Liver (tissue), 8 donors: ENCODE measurements at regions not wholly inside any gene's neighbourhood (a gene's known extent, or its start where the extent isn't known, plus 50 kb on each side); places are given as distances from the start of the nearest gene placed in this dataset.

Experiments
- DNase-seq: peaks from one replicate; pipeline ENCODE4 v3.0.0-alpha.2; 2017; ENCODE audit warnings: low spot score
- H3K27ac ChIP-seq, 2 donors: one replicate each; pipeline ENCODE4 v1.7.0; 2013; ENCODE audit warnings: inconsistent platforms in 2 of 2, low read length in 2 of 2, control low read depth in 1 of 2, low read depth in 1 of 2, mild to moderate bottlenecking in 1 of 2
- H3K27me3 ChIP-seq, 4 donors: one replicate each; pipeline versions ENCODE4 v1.6.1 to v1.7.0; 2013; ENCODE audit warnings: low read length in 3 of 4, inconsistent platforms in 1 of 4, mild to moderate bottlenecking in 1 of 4, moderate library complexity in 1 of 4; ENCODE audit not compliant: control insufficient read depth in 4 of 4, insufficient read depth in 4 of 4
- H3K36me3 ChIP-seq, 4 donors: one replicate each; pipeline versions ENCODE4 v1.6.1 to v1.7.0; 2013; ENCODE audit warnings: low read length in 3 of 4, mild to moderate bottlenecking in 3 of 4, low read depth in 1 of 4, moderate library complexity in 1 of 4; ENCODE audit not compliant: control insufficient read depth in 4 of 4, insufficient read depth in 3 of 4
- H3K4me1 ChIP-seq, 4 donors: one replicate each; pipeline versions ENCODE4 v1.6.1 to v1.7.0; 2013; ENCODE audit warnings: low read length in 3 of 4, mild to moderate bottlenecking in 3 of 4, moderate library complexity in 1 of 4; ENCODE audit not compliant: control insufficient read depth in 4 of 4, insufficient read depth in 4 of 4
- H3K4me3 ChIP-seq, 3 donors: one replicate each; pipeline versions ENCODE4 v1.6.1 to v1.7.0; 2013; ENCODE audit warnings: low read length in 3 of 3, control low read depth in 1 of 3, low read depth in 1 of 3, mild to moderate bottlenecking in 1 of 3
- H3K9ac ChIP-seq, 2 donors: one replicate each; pipeline ENCODE4 v1.7.0; 2013; ENCODE audit warnings: low read length in 2 of 2, mild to moderate bottlenecking in 2 of 2, moderate library complexity in 2 of 2, control low read depth in 1 of 2, low read depth in 1 of 2
- H3K9me3 ChIP-seq, 4 donors: one replicate each; pipeline versions ENCODE4 v1.6.1 to v1.7.0; 2013; ENCODE audit warnings: low read length in 3 of 4; ENCODE audit not compliant: control insufficient read depth in 4 of 4
- ATF3 ChIP-seq: IDR thresholded peaks from 2 replicates; pipeline ENCODE4 v1.6.1; 2016; ENCODE audit warnings: antibody characterized with exemption
- EGR1 ChIP-seq, 2 donors: IDR thresholded peaks; 2 replicates each; pipeline ENCODE4 v1.6.1; 2016 to 2018; ENCODE audit warnings: antibody characterized with exemption in 2 of 2, low read depth in 2 of 2
- FOXA1 ChIP-seq: IDR thresholded peaks from 2 replicates; pipeline ENCODE4 v1.6.1; 2016; ENCODE audit warnings: antibody characterized with exemption
- FOXA2 ChIP-seq: IDR thresholded peaks from 2 replicates; pipeline ENCODE4 v1.6.1; 2016; ENCODE audit warnings: antibody characterized with exemption
- GABPA ChIP-seq, 2 donors: IDR thresholded peaks in 1 of 2; conservative IDR thresholded peaks in 1 of 2; 2 replicates each; pipeline ENCODE4 v1.6.1; 2016; ENCODE audit warnings: antibody characterized with exemption in 2 of 2, mild to moderate bottlenecking in 1 of 2, moderate library complexity in 1 of 2
- HNF4A ChIP-seq, 2 donors: conservative IDR thresholded peaks; 2 replicates each; pipeline ENCODE4 v1.6.1; 2016; ENCODE audit warnings: antibody characterized with exemption in 2 of 2, mild to moderate bottlenecking in 2 of 2
- HNF4G ChIP-seq: IDR thresholded peaks from 2 replicates; pipeline ENCODE4 v1.6.1; 2016; ENCODE audit warnings: antibody characterized with exemption
- JUND ChIP-seq, 2 donors: IDR thresholded peaks; 2 replicates each; pipeline ENCODE4 v1.6.1; 2016; ENCODE audit warnings: antibody characterized with exemption in 2 of 2
- MAX ChIP-seq: IDR thresholded peaks from 2 replicates; pipeline ENCODE4 v1.6.1; 2016; ENCODE audit warnings: antibody characterized with exemption
- NR2F2 ChIP-seq: IDR thresholded peaks from 2 replicates; pipeline ENCODE4 v1.6.1; 2016; ENCODE audit warnings: antibody characterized with exemption
- RAD21 ChIP-seq, 2 donors: IDR thresholded peaks; 2 replicates each; pipeline ENCODE4 v1.6.1; 2016; ENCODE audit warnings: antibody characterized with exemption in 2 of 2, mild to moderate bottlenecking in 2 of 2
- RXRA ChIP-seq, 2 donors: IDR thresholded peaks; 2 replicates each; pipeline ENCODE4 v1.6.1; 2017 to 2018; ENCODE audit warnings: antibody characterized with exemption in 2 of 2, mild to moderate bottlenecking in 1 of 2
- SP1 ChIP-seq: IDR thresholded peaks from 2 replicates; pipeline ENCODE4 v1.6.1; 2018; ENCODE audit warnings: antibody characterized with exemption, mild to moderate bottlenecking
- TAF1 ChIP-seq: conservative IDR thresholded peaks from 2 replicates; pipeline ENCODE4 v1.6.1; 2016; ENCODE audit warnings: antibody characterized with exemption, mild to moderate bottlenecking
- YY1 ChIP-seq: IDR thresholded peaks from 2 replicates; pipeline ENCODE4 v1.6.1; 2016; ENCODE audit warnings: antibody characterized with exemption, mild to moderate bottlenecking
- WGBS: extraction: QIAGEN DNeasy Blood & Tissue Kit; methylation state at CpG from one replicate; pipeline ENCODE4 v1.1.7; 2013; 5-methylcytosine and 5-hydroxymethylcytosine counted together
- TF ChIP-seq, protein P1 (sequence below): fragments of 150-350 bp; IDR thresholded peaks from 2 replicates; pipeline ENCODE4 v1.5.1; 2017; ENCODE audit warnings: improper control_type of control experiment, low read depth, low read length; ENCODE audit not compliant: missing input control
- TF ChIP-seq, protein P2 (sequence below): IDR thresholded peaks from 2 replicates; pipeline ENCODE4 v1.6.1; 2016; ENCODE audit warnings: antibody characterized with exemption
- TF ChIP-seq, protein P3 (sequence below): IDR thresholded peaks from 2 replicates; pipeline ENCODE4 v1.6.1; 2016; ENCODE audit warnings: antibody characterized with exemption, mild to moderate bottlenecking
- donor health status: healthy.
- donor health status: healthy.
- donor health status: healthy.
- donor health status: healthy.
- donor health status: healthy.

DNA sequence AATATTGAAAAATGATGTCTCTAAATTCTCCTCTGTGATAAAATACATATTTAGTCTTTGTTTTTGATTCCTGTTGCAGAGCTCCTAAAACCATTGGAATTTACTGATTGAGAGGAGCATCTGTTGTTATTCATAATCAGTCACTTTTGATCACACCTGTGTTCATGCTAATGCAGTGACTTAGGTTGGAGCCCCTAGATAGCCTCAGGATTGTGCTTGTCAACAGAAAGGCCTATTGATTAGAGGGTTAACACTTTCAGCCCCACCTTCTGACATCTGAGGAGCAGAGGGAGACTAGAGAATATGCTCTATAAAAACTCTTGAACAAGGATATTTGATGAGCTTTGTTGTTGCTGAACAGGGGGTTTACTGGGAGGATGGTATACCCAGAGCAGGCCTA is 409.5 kb upstream of the ADGRL3 start:
- Histone ChIP-seq H3K9ac (no peak overlapping the region), H3K9me3 (no peaks in the 10 kb centered on the region), H3K27ac (no peak overlapping the region), H3K4me3 (no peak overlapping the region), H3K4me1 (no peaks in the 10 kb centered on the region), H3K27me3 (peaks cover 0 to 4% (median 0%) of the 10 kb centered on the region in 4 donors), H3K36me3 (no peaks in the 10 kb centered on the region)
- DNase-seq, result no peak
- TF ChIP-seq RAD21 (IDR thresholded peaks at IDR 0.05) (no peak), FOXA2 (no peak), HNF4A (conservative IDR thresholded peaks at IDR 0.05) (no peak), HNF4G (no peak), NR2F2 (no peak), FOXA1 (no peak)

- Histone ChIP-seq H3K4me1 (no peaks in the 10 kb centered on the region), H3K36me3 (no peaks in the 10 kb centered on the region), H3K27ac (no peak overlapping the region), H3K4me3 (no peak overlapping the region), H3K9me3 (no peaks in the 10 kb centered on the region), H3K9ac (no peak overlapping the region), H3K27me3 (no peaks in the 10 kb centered on the region)
- WGBS, result 90% methylated on average over 14 of the region's 14 CpGs
- no peak for TF ChIP-seq NR2F2
- TF ChIP-seq, protein P1, sequence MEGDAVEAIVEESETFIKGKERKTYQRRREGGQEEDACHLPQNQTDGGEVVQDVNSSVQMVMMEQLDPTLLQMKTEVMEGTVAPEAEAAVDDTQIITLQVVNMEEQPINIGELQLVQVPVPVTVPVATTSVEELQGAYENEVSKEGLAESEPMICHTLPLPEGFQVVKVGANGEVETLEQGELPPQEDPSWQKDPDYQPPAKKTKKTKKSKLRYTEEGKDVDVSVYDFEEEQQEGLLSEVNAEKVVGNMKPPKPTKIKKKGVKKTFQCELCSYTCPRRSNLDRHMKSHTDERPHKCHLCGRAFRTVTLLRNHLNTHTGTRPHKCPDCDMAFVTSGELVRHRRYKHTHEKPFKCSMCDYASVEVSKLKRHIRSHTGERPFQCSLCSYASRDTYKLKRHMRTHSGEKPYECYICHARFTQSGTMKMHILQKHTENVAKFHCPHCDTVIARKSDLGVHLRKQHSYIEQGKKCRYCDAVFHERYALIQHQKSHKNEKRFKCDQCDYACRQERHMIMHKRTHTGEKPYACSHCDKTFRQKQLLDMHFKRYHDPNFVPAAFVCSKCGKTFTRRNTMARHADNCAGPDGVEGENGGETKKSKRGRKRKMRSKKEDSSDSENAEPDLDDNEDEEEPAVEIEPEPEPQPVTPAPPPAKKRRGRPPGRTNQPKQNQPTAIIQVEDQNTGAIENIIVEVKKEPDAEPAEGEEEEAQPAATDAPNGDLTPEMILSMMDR, result no peak
- no peak for TF ChIP-seq HNF4A (conservative IDR thresholded peaks at IDR 0.05)
- no peak for TF ChIP-seq EGR1 (IDR thresholded peaks at IDR 0.05; ENCODE audit: low read depth in 2 of 2)
- DNase-seq, result no peak
Measured at GRCh38 chr4:60794372-60794771, 405.8 kb upstream of the ADGRL3 start.

GRCh38 chr4:60799214-60799613 is 400.9 kb upstream of the ADGRL3 start:
- Histone ChIP-seq H3K27ac (no peak overlapping the region), H3K4me3 (no peak overlapping the region), H3K9ac (no peak overlapping the region), H3K27me3 (no peaks in the 10 kb centered on the region), H3K4me1 (no peaks in the 10 kb centered on the region), H3K36me3 (no peaks in the 10 kb centered on the region), H3K9me3 (no peaks in the 10 kb centered on the region)
- TF ChIP-seq HNF4A (conservative IDR thresholded peaks at IDR 0.05) (no peak), ATF3 (no peak), NR2F2 (no peak), RAD21 (IDR thresholded peaks at IDR 0.05) (no peak), SP1 (no peak), FOXA2 (no peak), GABPA (IDR thresholded peaks at IDR 0.05 in 1 of 2, conservative IDR thresholded peaks at IDR 0.05 in 1 of 2) (no peak), TAF1 (no peak), JUND (IDR thresholded peaks at IDR 0.05) (no peak), EGR1 (IDR thresholded peaks at IDR 0.05; ENCODE audit: low read depth in 2 of 2) (no peak), HNF4G (no peak), FOXA1 (no peak), MAX (no peak), RXRA (IDR thresholded peaks at IDR 0.05) (no peak), YY1 (no peak)
- TF ChIP-seq, protein P2, sequence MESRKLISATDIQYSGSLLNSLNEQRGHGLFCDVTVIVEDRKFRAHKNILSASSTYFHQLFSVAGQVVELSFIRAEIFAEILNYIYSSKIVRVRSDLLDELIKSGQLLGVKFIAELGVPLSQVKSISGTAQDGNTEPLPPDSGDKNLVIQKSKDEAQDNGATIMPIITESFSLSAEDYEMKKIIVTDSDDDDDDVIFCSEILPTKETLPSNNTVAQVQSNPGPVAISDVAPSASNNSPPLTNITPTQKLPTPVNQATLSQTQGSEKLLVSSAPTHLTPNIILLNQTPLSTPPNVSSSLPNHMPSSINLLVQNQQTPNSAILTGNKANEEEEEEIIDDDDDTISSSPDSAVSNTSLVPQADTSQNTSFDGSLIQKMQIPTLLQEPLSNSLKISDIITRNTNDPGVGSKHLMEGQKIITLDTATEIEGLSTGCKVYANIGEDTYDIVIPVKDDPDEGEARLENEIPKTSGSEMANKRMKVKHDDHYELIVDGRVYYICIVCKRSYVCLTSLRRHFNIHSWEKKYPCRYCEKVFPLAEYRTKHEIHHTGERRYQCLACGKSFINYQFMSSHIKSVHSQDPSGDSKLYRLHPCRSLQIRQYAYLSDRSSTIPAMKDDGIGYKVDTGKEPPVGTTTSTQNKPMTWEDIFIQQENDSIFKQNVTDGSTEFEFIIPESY, result no peak
- TF ChIP-seq, protein P3, sequence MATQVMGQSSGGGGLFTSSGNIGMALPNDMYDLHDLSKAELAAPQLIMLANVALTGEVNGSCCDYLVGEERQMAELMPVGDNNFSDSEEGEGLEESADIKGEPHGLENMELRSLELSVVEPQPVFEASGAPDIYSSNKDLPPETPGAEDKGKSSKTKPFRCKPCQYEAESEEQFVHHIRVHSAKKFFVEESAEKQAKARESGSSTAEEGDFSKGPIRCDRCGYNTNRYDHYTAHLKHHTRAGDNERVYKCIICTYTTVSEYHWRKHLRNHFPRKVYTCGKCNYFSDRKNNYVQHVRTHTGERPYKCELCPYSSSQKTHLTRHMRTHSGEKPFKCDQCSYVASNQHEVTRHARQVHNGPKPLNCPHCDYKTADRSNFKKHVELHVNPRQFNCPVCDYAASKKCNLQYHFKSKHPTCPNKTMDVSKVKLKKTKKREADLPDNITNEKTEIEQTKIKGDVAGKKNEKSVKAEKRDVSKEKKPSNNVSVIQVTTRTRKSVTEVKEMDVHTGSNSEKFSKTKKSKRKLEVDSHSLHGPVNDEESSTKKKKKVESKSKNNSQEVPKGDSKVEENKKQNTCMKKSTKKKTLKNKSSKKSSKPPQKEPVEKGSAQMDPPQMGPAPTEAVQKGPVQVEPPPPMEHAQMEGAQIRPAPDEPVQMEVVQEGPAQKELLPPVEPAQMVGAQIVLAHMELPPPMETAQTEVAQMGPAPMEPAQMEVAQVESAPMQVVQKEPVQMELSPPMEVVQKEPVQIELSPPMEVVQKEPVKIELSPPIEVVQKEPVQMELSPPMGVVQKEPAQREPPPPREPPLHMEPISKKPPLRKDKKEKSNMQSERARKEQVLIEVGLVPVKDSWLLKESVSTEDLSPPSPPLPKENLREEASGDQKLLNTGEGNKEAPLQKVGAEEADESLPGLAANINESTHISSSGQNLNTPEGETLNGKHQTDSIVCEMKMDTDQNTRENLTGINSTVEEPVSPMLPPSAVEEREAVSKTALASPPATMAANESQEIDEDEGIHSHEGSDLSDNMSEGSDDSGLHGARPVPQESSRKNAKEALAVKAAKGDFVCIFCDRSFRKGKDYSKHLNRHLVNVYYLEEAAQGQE, result no peak
- TF ChIP-seq, protein P1, result no peak
- no peak for DNase-seq
- 85% methylated on average over 4 of the region's 4 CpGs for WGBS
